K562 (cell line): ENCODE measurements at regions not wholly inside any gene's neighbourhood (a gene's known extent, or its start where the extent isn't known, plus 50 kb on each side); places are given as distances from the start of the nearest gene placed in this dataset.

Experiments used
- HMG20B ChIP-seq: fragments of 250-450 bp; sonication (Bioruptor Pico); IDR thresholded peaks from 2 replicates; pipeline ENCODE4 v1.5.0; 2021; ENCODE audit warnings: mild to moderate bottlenecking
- KDM5B ChIP-seq: fragments of 200-600 bp; sonication (generic); IDR thresholded peaks from 2 replicates; pipeline ENCODE4 v1.6.1; 2012; ENCODE audit warnings: low read depth, mild to moderate bottlenecking, moderate library complexity, low read length, control low read depth, inconsistent platforms; ENCODE audit not compliant: insufficient replicate concordance
- ZNF282 ChIP-seq: sonication (generic); formaldehyde crosslinking; IDR thresholded peaks from 2 replicates; pipeline ENCODE4 v1.8.1; 2023; ENCODE audit warnings: missing genetic modification reagents

- TF ChIP-seq ZNF282 (CRISPR knock-in tag) (no peak), KDM5B (no peak), HMG20B (CRISPR knock-in tag) (no peak)
Observed at GRCh38 chr16:50986453-50986852, 164.6 kb downstream of the SALL1 start.
